Chondrocyte (in vitro differentiated cells): ENCODE measurements at regions not wholly inside any gene's neighbourhood (a gene's known extent, or its start where the extent isn't known, plus 50 kb on each side); places are given as distances from the start of the nearest gene placed in this dataset.

ENCODE experiments used
- DNase-seq: peaks from one replicate; pipeline ENCODE4 v3.0.0; 2021; ENCODE audit warnings: mixed read lengths, low spot score
- H3K27ac Mint-ChIP-seq: one replicate; pipeline ENCODE4 v1.8.0; 2021; ENCODE audit warnings: mild to moderate bottlenecking, moderate library complexity, mixed read lengths; ENCODE audit not compliant: unreplicated experiment
- H3K27me3 Mint-ChIP-seq: 2 replicates; pipeline ENCODE4 v1.8.0; 2021; ENCODE audit warnings: low read depth, mixed read lengths
- H3K36me3 Mint-ChIP-seq: 2 replicates; pipeline ENCODE4 v1.8.0; 2021; ENCODE audit warnings: low read depth, mixed read lengths
- H3K4me1 Mint-ChIP-seq: 2 replicates; pipeline ENCODE4 v1.8.0; 2021; ENCODE audit warnings: low read depth, mild to moderate bottlenecking, mixed read lengths
- H3K4me3 Mint-ChIP-seq: one replicate; pipeline ENCODE4 v1.8.0; 2021; ENCODE audit warnings: mild to moderate bottlenecking, moderate library complexity, mixed read lengths; ENCODE audit not compliant: unreplicated experiment
- H3K9me3 Mint-ChIP-seq: 2 replicates; pipeline ENCODE4 v1.8.0; 2021; ENCODE audit warnings: low read depth, mixed read lengths
- CTCF ChIP-seq: fragments of 200-600 bp; sonication (generic); IDR thresholded peaks from 2 replicates; pipeline ENCODE4 v1.5.0; 2021; ENCODE audit warnings: antibody characterized with exemption, mild to moderate bottlenecking, moderate library complexity

- Mint-ChIP-seq H3K36me3 (no peaks in the 10 kb centered on the region), H3K27me3 (peaks cover 4% of the 10 kb centered on the region), H3K27ac (no peak overlapping the region), H3K4me1 (no peaks in the 10 kb centered on the region), H3K9me3 (peaks cover 7% of the 10 kb centered on the region), H3K4me3 (no peak overlapping the region)
- TF ChIP-seq CTCF: no peak
- DNase-seq: no peak
These were observed 289.1 kb downstream of the PCDH19 start for GRCh38 chrX:100120956-100121355.

GRCh38 chrX:100098660-100099375 is 311.3 kb downstream of the PCDH19 start:
- Mint-ChIP-seq H3K36me3 (peaks cover 8% of the 10 kb centered on the region), H3K4me1 (peaks cover 14% of the 10 kb centered on the region), H3K9me3 (peaks cover 12% of the 10 kb centered on the region), H3K27me3 (no peaks in the 10 kb centered on the region), H3K27ac (no peak overlapping the region), H3K4me3 (no peak overlapping the region)
- TF ChIP-seq CTCF: peak; percentile 47
- no peak for DNase-seq

- TF ChIP-seq CTCF: no peak
- Mint-ChIP-seq H3K4me1 (peaks cover 7% of the 10 kb centered on the region), H3K27ac (no peak overlapping the region), H3K27me3 (no peaks in the 10 kb centered on the region), H3K9me3 (peaks cover 31% of the 10 kb centered on the region), H3K36me3 (peaks cover 8% of the 10 kb centered on the region), H3K4me3 (no peak overlapping the region)
- DNase-seq: no peak
These were observed 319.1 kb downstream of the PCDH19 start for GRCh38 chrX:100090931-100091330.

DNA sequence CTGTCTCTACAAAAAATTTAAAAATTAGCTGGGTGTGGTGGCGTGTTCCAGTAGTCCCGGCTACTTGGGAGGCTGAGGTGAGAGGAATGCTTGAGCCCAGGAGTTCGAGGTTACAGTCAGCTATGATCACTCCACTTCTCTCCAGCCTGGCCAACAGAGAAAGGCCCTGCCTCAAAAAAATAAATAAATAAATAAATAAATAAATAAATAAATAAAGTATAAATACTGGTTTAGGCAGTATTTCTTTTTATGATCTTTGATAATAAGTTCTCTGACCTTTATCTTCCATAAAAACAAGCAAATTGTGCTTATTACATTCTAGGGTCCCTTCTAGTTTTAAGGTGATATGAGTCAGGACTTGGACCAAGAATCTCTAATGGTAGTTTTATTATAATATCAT is 320.3 kb downstream of the PCDH19 start:
- peaks cover 6% of the 10 kb centered on the region for H3K36me3 Mint-ChIP-seq
- peaks cover 7% of the 10 kb centered on the region for H3K4me1 Mint-ChIP-seq
- no peak for DNase-seq
- no peak overlapping the region for H3K4me3 Mint-ChIP-seq
- no peak overlapping the region for H3K27ac Mint-ChIP-seq
- H3K27me3 Mint-ChIP-seq: no peaks in the 10 kb centered on the region
- TF ChIP-seq CTCF: no peak
- H3K9me3 Mint-ChIP-seq: peaks cover 28% of the 10 kb centered on the region

GRCh38 chrX:100085846-100086245 is 324.2 kb downstream of the PCDH19 start:
- no peak for TF ChIP-seq CTCF
- H3K4me1 Mint-ChIP-seq: peaks cover 8% of the 10 kb centered on the region
- no peak for DNase-seq
- H3K27ac Mint-ChIP-seq: no peak overlapping the region
- H3K36me3 Mint-ChIP-seq: no peaks in the 10 kb centered on the region
- H3K4me3 Mint-ChIP-seq: no peak overlapping the region
- peaks cover 7% of the 10 kb centered on the region for H3K9me3 Mint-ChIP-seq
- H3K27me3 Mint-ChIP-seq: no peaks in the 10 kb centered on the region
